ENCODE measurements at regions not wholly inside any gene's neighbourhood (a gene's known extent, or its start where the extent isn't known, plus 50 kb on each side); places are given as distances from the start of the nearest gene placed in this dataset.

DNA sequence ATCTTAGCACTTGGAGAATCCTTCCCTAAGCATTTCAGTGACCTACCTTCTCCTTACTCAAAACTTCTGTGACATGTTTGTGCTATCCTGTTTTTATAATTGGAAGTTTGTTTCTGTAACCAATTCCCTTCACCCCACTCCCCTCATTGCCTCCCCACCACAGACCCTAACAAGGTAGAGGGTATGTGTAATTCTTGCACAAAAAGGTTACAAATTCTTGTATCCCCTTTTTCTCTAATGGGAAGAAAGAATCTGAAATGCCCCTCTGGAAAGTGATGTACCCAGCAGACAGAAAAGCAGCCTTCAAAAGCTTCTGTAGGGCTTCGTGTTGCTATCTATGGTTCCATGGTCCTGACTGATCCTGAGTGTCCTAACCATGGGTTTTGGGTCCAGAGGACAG is 111.7 kb upstream of the TMEM170B start:
- H3K9me1 ChIP-seq (ENCODE audit: insufficient read depth, low read length): peaks cover 28% of the 10 kb centered on the region
- no peak overlapping the region for H3K27ac ChIP-seq (ENCODE audit: insufficient read depth, low read length)
- DNase-seq (no peak), ATAC-seq (ENCODE audit: low read depth) (no peak)
- peak overlapping the region; percentile 50; the same call in 1 of the 3 replicates for H2BK15ac ChIP-seq (ENCODE audit: low read depth, low read length)
- H2AFZ ChIP-seq (replicated peaks; ENCODE audit: low read length, poor library complexity): peak overlapping the region; percentile 47
- no CpG with 5 or more reads among the region's 1 CpG for WGBS, 2 experiments (ENCODE audit: extremely low coverage in 2 of 2, insufficient read length in 1 of 2)
- H3K27me3 ChIP-seq (ENCODE audit: control insufficient read depth, insufficient read depth, low read length): no peaks in the 10 kb centered on the region
- in situ Hi-C loops (cut with MboI; ENCODE audit: low sequenced_read_pairs) (no loop called here), dilution Hi-C loops (cut with HindIII; ENCODE audit: low sequenced_read_pairs, unreplicated experiment) (no loop called here), intact Hi-C loops (cut with micrococcal nuclease) (loop anchor here (5.0 kb wide), 1 partner anchor 109 kb away; no protein-coding TSS in a partner anchor)
- no peaks in the 10 kb centered on the region for H3K36me3 ChIP-seq (ENCODE audit: control insufficient read depth, insufficient read depth, low read length)
- no peak overlapping the region for H4K5ac ChIP-seq (ENCODE audit: low read depth, low read length)
- TF ChIP-seq CEBPB (IDR thresholded peaks at IDR 0.05; ENCODE audit: low read depth, low read length) (no peak), SMC3 (IDR thresholded peaks at IDR 0.05; ENCODE audit: low read depth, low read length) (no peak), RAD21 (IDR thresholded peaks at IDR 0.05; ENCODE audit: low read length) (no peak), RCOR1 (IDR thresholded peaks at IDR 0.05; ENCODE audit: insufficient replicate concordance, low read length) (no peak), POLR2A (IDR thresholded peaks at IDR 0.05; ENCODE audit: low read depth, low read length) (no peak)
- TF ChIP-seq, protein P1, sequence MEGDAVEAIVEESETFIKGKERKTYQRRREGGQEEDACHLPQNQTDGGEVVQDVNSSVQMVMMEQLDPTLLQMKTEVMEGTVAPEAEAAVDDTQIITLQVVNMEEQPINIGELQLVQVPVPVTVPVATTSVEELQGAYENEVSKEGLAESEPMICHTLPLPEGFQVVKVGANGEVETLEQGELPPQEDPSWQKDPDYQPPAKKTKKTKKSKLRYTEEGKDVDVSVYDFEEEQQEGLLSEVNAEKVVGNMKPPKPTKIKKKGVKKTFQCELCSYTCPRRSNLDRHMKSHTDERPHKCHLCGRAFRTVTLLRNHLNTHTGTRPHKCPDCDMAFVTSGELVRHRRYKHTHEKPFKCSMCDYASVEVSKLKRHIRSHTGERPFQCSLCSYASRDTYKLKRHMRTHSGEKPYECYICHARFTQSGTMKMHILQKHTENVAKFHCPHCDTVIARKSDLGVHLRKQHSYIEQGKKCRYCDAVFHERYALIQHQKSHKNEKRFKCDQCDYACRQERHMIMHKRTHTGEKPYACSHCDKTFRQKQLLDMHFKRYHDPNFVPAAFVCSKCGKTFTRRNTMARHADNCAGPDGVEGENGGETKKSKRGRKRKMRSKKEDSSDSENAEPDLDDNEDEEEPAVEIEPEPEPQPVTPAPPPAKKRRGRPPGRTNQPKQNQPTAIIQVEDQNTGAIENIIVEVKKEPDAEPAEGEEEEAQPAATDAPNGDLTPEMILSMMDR (conservative IDR thresholded peaks at IDR 0.05; ENCODE audit: low read depth, low read length): no peak
- TF ChIP-seq, protein P2, sequence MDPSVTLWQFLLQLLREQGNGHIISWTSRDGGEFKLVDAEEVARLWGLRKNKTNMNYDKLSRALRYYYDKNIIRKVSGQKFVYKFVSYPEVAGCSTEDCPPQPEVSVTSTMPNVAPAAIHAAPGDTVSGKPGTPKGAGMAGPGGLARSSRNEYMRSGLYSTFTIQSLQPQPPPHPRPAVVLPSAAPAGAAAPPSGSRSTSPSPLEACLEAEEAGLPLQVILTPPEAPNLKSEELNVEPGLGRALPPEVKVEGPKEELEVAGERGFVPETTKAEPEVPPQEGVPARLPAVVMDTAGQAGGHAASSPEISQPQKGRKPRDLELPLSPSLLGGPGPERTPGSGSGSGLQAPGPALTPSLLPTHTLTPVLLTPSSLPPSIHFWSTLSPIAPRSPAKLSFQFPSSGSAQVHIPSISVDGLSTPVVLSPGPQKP (IDR thresholded peaks at IDR 0.05; ENCODE audit: borderline replicate concordance, low read depth, low read length): no peak
- no TSS peak for BruUV-seq (replicated peaks)
- peak overlapping the region; percentile 42 for H2BK20ac ChIP-seq (ENCODE audit: low read depth, low read length)
- H2BK5ac ChIP-seq (ENCODE audit: low read depth, low read length, poor library complexity, severe bottlenecking): no peak overlapping the region
- H2AK5ac ChIP-seq (ENCODE audit: low read depth, low read length): peak overlapping the region; percentile 73
- H3K4ac ChIP-seq (ENCODE audit: low read depth, low read length): peak overlapping the region; percentile 87
- peak overlapping the region in 1 of 2 experiments; percentile 43; a peak in 1 of 4 replicates for H4K8ac ChIP-seq (ENCODE audit: low read depth in 2 of 2, low read length in 2 of 2)
- H3K56ac ChIP-seq (ENCODE audit: extremely low read depth, insufficient read depth, low read length): no peak overlapping the region
- peak overlapping the region; percentile 63 for H3K18ac ChIP-seq (ENCODE audit: low read depth, low read length)
- H3K4me3 ChIP-seq (ENCODE audit: insufficient read depth, low read depth, low read length): no peak overlapping the region
- ChIA-PET CTCF (interaction anchor here (1.0 kb wide), 1 partner anchor 59 kb away, joined by 3 read pairs; no protein-coding TSS in a partner anchor), POLR2A (ENCODE audit: unreplicated experiment) (no interaction called here)
- no peak overlapping the region for H2AK9ac ChIP-seq (replicated peaks; ENCODE audit: low read depth, low read length, poor library complexity)
- peak overlapping the region; percentile 52; the same call in 1 of the 2 replicates for H3K23ac ChIP-seq (ENCODE audit: low read depth, low read length)
- peak overlapping the region; percentile 75 for H2BK120ac ChIP-seq (ENCODE audit: low read depth, low read length)
- H3K9me3 ChIP-seq (ENCODE audit: control insufficient read depth, insufficient read depth, low read length): no peaks in the 10 kb centered on the region
- no peaks in the 10 kb centered on the region for H4K20me1 ChIP-seq (ENCODE audit: insufficient read depth, low read length)
- H3K79me1 ChIP-seq (ENCODE audit: low read depth in 1 of 2, low read length in 2 of 2): no peaks in the 10 kb centered on the region
- peaks cover 36% of the 10 kb centered on the region for H3K4me1 ChIP-seq (ENCODE audit: control insufficient read depth, insufficient read depth, low read length)
- no peak overlapping the region for H3K4me2 ChIP-seq (ENCODE audit: low read depth, low read length)
- H3K9ac ChIP-seq (ENCODE audit: low read depth, low read length): no peak overlapping the region
- peak overlapping the region; percentile 40; the same call in 1 of the 2 replicates for H4K91ac ChIP-seq (ENCODE audit: insufficient read depth, low read depth, low read length)
- peak overlapping the region; percentile 79; the same call in 1 of the 2 replicates for H3K14ac ChIP-seq (replicated peaks; ENCODE audit: low read depth, low read length)
